HG03342 (cell line): ENCODE measurements at regions not wholly inside any gene's neighbourhood (a gene's known extent, or its start where the extent isn't known, plus 50 kb on each side); places are given as distances from the start of the nearest gene placed in this dataset.
A peak's percentile ranks its signal among the peaks of the same experiment; 100 is the strongest.

Experiments used
- ATAC-seq: cut with Tn5 transposase; IDR thresholded peaks from one replicate; pipeline ENCODE4 v1.9.1; 2021; ENCODE audit warnings: mild to moderate bottlenecking, moderate library complexity; ENCODE audit not compliant: unreplicated experiment

- ATAC-seq: no peak
These were observed 731.3 kb upstream of the NRSN1 start for GRCh38 chr6:23394681-23395080.

GRCh38 chr6:23395381-23395780 lies 730.6 kb upstream of the NRSN1 start:
- ATAC-seq: no peak

- ATAC-seq: no peak
These were observed 729.1 kb upstream of the NRSN1 start for GRCh38 chr6:23396949-23397348.

GRCh38 chr6:23403460-23403859 lies 722.6 kb upstream of the NRSN1 start:
- ATAC-seq: no peak

- ATAC-seq: no peak
These were observed 716.5 kb upstream of the NRSN1 start for GRCh38 chr6:23409531-23409930.

- ATAC-seq: no peak
These were observed 715.6 kb upstream of the NRSN1 start for GRCh38 chr6:23410439-23410838.

GRCh38 chr6:23412770-23413169 lies 713.2 kb upstream of the NRSN1 start:
- ATAC-seq: no peak

- no peak for ATAC-seq
These were observed 712.5 kb upstream of the NRSN1 start for GRCh38 chr6:23413327-23414050.

GRCh38 chr6:23414051-23414445 lies 712.0 kb upstream of the NRSN1 start:
- ATAC-seq: peak; percentile 56

GRCh38 chr6:23414922-23415321 lies 711.1 kb upstream of the NRSN1 start:
- ATAC-seq: no peak

GRCh38 chr6:23415819-23416427 lies 710.1 kb upstream of the NRSN1 start:
- no peak for ATAC-seq

GRCh38 chr6:23417133-23417532 lies 708.9 kb upstream of the NRSN1 start:
- ATAC-seq: no peak

GRCh38 chr6:23418095-23418494 lies 707.9 kb upstream of the NRSN1 start:
- ATAC-seq: no peak

- no peak for ATAC-seq
These were observed 707.0 kb upstream of the NRSN1 start for GRCh38 chr6:23419046-23419445.

GRCh38 chr6:23420659-23421350 lies 705.2 kb upstream of the NRSN1 start:
- no peak for ATAC-seq

GRCh38 chr6:23424584-23424983 lies 701.4 kb upstream of the NRSN1 start:
- no peak for ATAC-seq

- ATAC-seq: no peak
These were observed 690.9 kb upstream of the NRSN1 start for GRCh38 chr6:23435126-23435525.

- no peak for ATAC-seq
These were observed 690.2 kb upstream of the NRSN1 start for GRCh38 chr6:23435798-23436197.

GRCh38 chr6:23441808-23442461 lies 684.1 kb upstream of the NRSN1 start:
- ATAC-seq: no peak

- no peak for ATAC-seq
These were observed 680.8 kb upstream of the NRSN1 start for GRCh38 chr6:23445157-23445710.

GRCh38 chr6:23446469-23446967 lies 679.5 kb upstream of the NRSN1 start:
- ATAC-seq: no peak
